ENCODE measurements at regions not wholly inside any gene's neighbourhood (a gene's known extent, or its start where the extent isn't known, plus 50 kb on each side); places are given as distances from the start of the nearest gene placed in this dataset.

GRCh38 chr1:56355918-56356317 is 223.4 kb downstream of the PLPP3 start:
- DNase-seq (ENCODE audit: low spot score), result no peak

- no peak for DNase-seq (ENCODE audit: low spot score)
These were observed 223.9 kb downstream of the PLPP3 start for GRCh38 chr1:56355422-56355821.

DNA sequence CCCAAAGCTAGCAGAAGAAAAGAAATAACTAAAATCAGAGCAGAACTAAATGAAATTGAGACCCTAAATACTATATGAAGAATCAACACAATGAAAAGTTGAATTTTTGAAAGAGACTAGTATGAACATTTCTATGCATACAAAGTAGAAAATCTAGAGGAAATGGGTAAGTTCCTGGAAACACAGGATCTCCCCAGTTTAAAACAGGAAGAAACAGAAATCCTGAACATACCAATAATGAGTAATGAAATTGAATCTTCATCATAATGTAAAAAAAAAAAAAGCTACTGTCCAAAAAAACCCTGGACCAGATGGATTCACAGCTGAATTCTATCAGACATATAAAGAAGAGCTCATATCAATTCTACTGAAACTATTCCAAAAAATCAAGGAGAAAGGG is 233.5 kb downstream of the PLPP3 start:
- DNase-seq (ENCODE audit: low spot score), result no peak

GRCh38 chr1:56340977-56341376 is 238.4 kb downstream of the PLPP3 start:
- no peak for DNase-seq (ENCODE audit: low spot score)

DNA sequence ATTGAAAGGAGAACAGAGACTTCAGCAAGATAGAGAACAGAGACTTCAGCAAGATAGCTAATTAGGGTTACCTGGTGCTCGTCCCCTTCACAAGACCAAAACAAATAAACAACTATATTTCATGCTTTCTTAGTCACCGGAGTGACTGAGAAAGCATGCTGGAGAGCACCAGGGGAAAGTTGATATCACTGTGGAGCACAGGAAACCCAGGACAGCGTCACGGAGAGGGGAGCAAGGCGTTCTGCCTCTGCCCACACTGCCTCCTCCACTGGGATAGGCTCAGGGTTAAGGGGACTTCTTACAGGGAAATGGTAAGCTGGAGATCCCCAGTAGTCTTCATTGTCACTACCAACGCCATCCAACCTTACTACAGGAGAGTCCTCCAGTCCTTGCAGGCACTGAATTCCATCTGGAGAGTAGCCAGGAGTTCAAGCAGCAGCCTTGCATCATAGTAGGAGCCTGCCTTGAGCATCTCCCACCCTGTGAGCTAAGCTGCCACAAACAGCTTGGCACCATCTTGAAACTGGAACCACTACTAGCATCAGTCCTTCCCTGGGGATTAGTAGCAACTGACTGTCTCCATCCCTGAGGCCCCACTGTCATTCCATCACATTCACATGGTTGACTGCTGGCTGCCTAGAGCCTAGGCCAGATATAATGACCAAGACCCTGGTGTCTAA is 239.4 kb downstream of the PLPP3 start:
- DNase-seq (ENCODE audit: low spot score), result no peak

DNA sequence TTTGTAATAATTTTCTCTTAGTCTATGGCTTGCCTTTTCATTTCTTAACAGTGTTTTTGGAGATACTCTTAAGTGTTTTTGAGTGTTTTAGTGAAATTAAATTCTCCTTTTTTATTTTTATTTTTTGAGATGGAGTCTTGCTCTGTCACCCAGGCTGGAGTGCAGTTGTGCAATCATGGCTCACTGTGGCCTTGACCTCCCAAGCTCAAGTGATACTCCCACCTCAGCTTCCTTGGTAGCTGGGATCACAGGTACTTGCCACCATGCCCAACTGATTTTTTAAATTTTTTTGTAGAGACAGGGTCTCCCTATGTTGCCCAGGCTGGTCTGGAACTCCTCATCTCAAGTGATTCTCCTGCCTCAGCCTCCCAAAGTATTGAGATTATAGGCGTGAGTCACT is 240.3 kb downstream of the PLPP3 start:
- DNase-seq (ENCODE audit: low spot score), result no peak

DNA sequence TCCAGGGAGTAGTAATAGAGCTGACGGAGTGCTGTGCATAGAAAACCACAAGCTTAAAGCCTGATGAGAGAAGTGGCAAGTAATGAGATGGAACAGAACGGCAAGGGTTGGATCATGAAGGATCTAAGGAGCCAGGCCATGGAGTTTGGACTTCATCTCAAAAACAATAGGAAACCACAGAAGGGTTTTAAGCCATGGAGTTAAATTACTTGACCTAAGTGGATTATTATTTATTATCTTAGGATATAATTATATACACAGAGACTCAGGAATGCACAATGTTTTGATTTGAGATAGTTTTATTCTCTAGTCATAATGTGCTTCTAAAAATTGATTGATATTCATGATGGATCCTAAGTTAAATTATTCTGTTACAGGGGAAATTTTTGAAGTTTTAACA is 242.4 kb downstream of the PLPP3 start:
- no peak for DNase-seq (ENCODE audit: low spot score)

DNA sequence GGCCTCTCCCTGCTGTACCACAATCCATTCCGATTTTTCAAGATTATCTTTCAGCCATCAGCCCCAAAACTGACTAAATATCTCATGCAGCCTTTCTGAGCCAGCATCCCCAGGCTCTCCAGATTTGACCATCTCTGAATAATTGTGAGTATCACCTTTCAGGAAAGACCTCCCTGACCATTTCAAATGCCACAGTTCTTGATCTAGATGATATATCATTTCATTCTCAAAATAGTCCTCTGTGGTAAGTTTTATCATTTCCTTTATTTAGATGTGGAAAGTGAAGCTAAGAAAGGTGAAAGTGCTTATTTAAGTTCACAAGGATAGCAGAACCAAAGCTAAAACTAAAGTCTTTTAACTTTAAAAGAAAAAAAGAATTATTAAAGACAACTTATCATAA is 244.0 kb downstream of the PLPP3 start:
- DNase-seq (ENCODE audit: low spot score), result no peak

GRCh38 chr1:56334047-56334446 is 245.3 kb downstream of the PLPP3 start:
- no peak for DNase-seq (ENCODE audit: low spot score)

DNA sequence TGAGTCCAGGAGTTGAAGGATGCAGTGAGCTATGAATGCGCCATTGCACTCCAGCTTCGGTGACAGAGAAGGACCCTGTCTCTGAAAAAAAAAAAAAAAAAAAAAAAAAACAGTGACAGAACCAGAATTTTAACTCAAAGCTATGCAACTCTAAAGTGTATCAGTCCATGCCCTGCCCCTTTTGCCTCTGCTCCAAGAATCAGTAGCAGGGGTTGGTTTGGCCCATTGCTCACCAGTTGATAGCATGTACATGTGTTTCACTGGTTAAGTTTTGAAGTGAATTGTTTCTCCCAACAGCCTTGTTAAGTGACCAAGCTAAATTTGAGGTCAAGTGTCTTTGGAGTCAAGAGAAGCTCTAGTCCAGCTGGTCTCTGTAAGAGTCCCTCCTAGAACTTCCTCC is 245.9 kb downstream of the PLPP3 start:
- DNase-seq (ENCODE audit: low spot score), result no peak

DNA sequence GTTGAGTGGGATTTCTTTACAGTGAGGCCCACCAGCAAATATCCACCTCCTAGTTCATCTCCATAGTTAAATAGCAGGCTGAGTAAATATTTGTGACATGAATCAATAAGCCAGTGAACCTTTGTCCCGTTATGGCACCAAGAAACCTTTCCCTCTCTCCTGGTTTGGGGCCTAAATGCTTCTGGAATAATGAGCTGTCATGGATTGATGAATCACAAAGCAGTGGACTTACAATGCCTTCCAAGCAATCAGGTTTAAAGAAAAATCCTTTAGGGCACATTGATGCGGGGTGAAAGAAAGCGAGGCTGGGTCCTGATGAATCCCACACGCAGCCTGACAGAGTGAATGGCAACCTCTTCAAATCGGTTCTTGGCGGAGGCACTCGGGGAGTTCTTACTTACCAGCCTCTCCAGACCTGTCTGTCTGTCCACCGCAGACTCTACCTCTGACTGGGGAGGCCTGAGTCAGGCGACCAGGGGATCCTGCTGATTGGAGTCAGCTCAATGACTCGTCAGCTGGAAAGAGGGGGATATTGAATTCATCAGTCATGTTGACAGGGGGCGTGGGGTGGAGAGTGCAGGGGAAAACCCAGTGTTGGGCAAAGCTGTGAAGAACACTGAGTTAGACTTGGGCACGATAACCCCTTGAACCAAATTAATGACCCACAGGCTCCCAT is 247.3 kb downstream of the PLPP3 start:
- DNase-seq (ENCODE audit: low spot score), result no peak

- no peak for DNase-seq (ENCODE audit: low spot score)
These were observed 248.0 kb downstream of the PLPP3 start for GRCh38 chr1:56331207-56331891.

GRCh38 chr1:56330391-56331026 is 248.9 kb downstream of the PLPP3 start:
- no peak for DNase-seq (ENCODE audit: low spot score)

GRCh38 chr1:56329970-56330369 is 249.4 kb downstream of the PLPP3 start:
- DNase-seq (ENCODE audit: low spot score), result no peak

- no peak for DNase-seq (ENCODE audit: low spot score)
These were observed 252.2 kb downstream of the PLPP3 start for GRCh38 chr1:56327195-56327594.

DNA sequence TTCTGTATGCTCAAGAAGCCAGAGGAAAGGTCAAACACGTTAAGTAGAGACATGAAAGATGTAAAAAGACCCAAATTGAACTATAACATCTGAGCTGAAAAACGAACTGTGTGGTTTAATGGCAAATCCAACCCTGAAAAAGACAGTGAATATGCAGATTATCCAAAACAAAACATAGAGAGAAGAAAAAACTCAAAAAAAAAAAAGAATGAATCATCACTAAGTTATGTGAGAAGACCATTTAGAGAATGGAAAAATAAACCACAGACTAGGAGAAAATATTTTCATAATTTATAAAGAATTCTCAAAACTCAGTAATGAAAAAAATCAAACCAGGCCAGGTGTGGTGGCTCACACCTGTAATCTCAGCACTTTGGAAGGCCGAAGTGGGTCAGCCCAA is 253.3 kb downstream of the PLPP3 start:
- no peak for DNase-seq (ENCODE audit: low spot score)

DNA sequence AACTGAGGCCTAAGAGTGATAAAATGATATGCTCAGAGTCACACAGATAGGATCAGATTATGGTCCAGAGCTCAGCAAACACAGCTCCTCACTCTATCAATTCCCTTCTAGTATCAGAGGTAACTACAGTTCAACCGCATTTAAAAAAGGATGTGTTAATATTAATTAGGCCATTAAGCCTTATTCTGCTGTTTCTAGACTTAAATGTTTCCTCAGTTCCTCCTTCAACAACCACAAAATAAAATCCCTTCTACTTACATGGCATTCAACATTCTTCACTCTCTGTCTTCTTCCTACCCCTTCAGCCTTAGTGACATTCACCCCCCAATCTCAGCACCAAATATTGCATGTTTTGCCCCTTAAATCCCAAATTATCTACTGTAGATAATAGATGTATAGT is 254.9 kb downstream of the PLPP3 start:
- DNase-seq (ENCODE audit: low spot score), result no peak

- DNase-seq (ENCODE audit: low spot score), result no peak
These were observed 257.2 kb downstream of the PLPP3 start for GRCh38 chr1:56322211-56322610.

DNA sequence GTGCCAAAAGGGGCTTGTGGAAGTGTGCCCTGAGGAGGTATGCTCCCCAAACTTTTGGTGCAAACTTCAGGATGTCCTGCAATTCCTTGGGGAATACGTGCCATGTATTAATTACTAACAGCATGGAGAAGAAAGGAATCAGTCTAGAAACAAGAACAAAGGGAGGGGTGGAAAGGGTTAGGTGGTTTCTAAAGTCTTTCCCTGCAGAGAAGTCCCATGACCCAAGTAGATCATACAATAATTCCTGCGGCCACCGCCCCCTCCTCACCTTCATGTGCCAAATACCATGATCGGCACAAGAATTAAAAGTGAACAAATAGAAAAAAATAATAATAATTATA is 258.2 kb downstream of the PLPP3 start:
- DNase-seq (ENCODE audit: low spot score), result no peak

GRCh38 chr1:56320464-56321149 is 258.8 kb downstream of the PLPP3 start:
- no peak for DNase-seq (ENCODE audit: low spot score)

DNA sequence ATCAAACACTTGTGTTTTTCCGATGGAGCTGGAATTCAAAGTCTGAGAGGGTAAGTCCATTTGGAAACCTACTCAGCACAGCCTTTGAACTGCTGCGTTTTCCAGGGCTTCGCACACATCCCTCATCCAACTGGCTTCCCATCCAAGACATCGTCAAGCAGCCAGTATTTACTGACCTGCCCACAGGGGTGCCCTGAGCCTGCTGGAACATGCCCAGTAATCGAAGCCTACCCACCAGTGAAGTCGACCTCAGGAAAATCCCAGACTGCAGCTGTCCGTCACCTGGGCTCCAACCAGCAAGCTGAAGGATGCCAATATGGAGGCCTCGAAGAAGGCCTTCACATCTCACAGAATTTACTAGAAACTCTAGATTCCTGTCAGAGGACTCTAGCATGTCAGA is 261.6 kb downstream of the PLPP3 start:
- no peak for DNase-seq (ENCODE audit: low spot score)

DNA sequence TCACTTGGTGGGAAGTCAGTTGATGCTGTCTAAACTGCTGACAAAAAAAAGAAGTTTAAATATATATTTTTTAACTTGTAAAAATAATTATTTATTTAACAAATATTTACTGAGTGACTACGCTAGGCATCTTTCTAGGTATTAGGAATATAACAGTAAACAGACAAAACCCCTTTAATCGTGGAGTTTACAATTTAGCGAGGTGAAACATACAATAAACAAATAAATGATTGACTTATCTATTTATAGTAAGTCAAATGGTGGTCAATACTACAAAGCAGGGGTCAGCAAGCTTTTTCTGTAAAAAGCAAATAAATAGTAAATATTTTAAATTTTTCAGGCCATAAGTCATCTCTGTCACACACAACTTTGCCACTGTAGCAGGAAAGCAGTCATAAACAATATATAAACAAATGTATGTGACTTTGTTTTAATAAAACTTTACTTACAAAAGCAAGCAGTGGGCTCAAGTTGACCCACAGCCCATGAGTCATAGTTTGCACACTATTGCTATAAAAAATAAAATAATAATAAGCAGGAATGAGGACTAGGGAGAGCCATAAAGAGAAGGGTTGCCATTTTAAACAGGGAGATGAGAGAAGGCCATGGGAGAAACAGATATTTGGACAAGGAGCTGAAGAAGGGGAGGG is 263.9 kb downstream of the PLPP3 start:
- DNase-seq (ENCODE audit: low spot score), result no peak

Data from AG08396 (cell line).